ENCODE measurements at regions not wholly inside any gene's neighbourhood (a gene's known extent, or its start where the extent isn't known, plus 50 kb on each side); places are given as distances from the start of the nearest gene placed in this dataset.
"Not testable (repeated sequence)": the region's sequence is repeated elsewhere in the genome, so short reads cannot be mapped to it uniquely, and the experiment has no call there.

DNA sequence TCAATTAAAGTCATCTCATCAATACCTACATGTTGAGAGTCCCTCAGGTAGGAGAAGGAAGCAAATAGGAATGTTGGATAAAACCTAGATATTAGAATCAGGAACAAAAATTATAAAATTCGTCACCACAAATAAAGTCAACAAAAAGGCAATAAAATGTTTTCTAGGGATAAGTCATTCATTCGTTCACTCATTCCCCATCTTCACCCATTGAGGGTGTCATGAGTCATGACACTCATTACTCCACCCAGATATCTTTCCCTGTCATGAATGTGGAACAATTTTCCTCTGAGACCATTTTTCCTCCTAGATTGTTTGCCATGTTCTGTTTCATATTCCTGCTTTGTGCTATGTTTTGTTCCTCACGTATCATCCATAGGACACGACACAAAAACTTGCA is 50.9 kb upstream of the OLIG3 start:
- DNase-seq = no peak

GRCh38 chr6:137547186-137547585 is 53.0 kb upstream of the OLIG3 start:
- no peak for DNase-seq

DNA sequence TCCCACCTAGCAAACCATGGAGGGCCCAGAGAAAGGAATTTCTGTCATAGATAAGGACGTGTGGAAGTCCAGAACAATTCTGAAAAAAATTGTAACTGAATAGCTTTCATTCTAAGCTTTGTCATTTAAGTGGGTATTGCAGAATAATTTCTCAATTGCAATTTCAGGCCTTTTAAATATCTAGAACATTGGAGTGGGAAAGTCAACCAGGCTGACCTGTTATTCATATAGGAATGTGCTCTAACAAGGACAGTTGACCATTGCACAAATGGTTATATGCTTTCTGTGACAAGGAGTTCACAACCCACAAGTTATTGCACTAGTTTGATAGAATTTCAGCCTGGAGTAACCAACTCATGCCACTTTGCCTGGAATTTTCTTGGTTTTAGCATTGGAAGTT is 53.4 kb upstream of the OLIG3 start:
- no peak for DNase-seq

DNA sequence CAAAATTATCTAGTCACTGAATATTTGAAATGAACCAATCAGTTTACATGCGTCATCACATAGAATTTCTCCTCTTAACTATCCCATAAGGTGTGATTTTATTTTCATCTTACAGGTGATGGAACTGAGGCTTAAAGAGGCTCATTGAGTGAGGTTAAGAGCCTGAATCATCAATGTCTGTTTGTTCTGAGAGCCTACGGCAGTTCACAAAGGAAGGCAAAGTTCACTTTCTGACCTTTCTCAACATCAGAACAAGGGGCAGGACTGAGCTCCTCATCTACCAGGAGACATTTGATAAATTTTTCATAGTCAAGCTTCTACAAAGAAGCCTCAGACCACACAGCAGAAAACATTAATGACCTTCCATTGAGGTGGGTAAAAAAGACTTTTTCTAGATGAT is 54.9 kb upstream of the OLIG3 start:
- DNase-seq = no peak

- DNase-seq = no peak
These were observed 56.3 kb upstream of the OLIG3 start for GRCh38 chr6:137550535-137550934.

GRCh38 chr6:137552146-137552545 is 58.0 kb upstream of the OLIG3 start:
- no peak for DNase-seq

- DNase-seq = no peak
These were observed 58.6 kb upstream of the OLIG3 start for GRCh38 chr6:137552809-137553208.

DNA sequence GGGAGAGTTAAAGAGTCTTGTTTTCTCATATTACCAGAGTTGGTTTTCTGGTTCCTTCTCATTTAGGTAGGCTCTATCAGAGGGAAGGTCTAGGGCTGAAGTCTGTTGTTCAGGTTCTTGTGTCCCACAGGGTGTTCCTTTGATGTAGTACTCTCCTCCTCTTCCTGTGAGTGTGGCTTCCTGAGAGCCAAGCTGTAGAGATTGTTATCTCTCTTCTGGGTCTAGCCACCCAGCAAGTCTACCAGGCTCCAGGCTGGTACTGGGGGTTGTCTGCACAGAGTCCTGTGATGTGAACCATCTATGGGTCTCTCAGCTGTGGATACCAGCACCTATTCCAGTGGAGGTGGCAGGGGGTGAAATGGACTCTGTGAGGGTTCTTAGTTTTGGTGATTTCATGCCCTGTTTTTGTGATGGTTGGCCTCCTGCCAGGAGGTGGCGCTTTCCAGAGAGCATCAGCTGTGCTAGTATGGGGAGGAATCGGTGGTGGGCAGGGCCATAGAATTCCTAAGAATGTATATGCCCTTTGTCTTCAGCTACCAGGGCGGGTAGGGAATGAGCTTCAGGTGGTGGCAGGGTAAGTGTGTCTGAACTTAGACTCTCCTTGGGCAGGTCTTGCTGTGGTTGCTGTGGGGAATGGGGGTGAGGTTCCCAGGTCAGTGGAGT is 65.5 kb upstream of the OLIG3 start:
- not testable (repeated sequence) for DNase-seq

DNA sequence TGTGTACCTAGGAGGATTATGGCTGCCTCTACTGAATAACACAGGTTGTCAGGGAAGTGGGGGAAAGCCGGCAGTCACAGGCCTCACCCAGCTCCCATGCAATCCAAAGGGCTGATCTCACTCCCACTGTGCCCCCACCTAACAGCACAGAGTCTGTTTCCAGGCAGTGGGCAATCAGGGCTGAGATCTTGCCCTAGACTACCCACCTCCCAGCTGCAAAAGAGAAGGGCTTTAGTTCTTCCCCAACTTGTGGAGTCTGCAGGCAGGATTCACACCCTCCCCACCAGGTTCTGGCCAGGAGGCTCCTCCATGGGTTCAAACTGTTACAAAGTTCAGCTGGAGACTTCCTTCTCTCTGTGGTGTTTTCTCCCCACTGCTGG is 66.0 kb upstream of the OLIG3 start:
- DNase-seq = no peak

DNA sequence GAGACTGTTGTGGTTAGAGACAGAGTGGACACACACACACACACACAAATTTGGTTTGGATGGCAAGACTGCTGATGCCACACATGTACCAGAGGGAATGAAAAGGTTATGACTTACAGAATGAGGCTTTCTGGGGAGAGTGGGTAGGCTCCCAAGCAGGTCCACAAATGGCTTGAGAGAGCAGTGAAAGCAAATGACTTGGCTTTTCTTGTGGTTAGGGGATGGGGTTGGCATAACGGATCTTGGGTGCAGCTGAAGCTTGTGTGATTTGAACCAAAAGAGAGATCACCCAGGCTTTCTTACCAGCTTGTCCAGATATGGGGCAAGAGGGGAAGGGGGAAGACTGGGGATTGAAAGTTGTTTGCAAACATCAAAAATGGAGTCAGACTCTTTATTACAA is 73.9 kb upstream of the OLIG3 start:
- no peak for DNase-seq

- no peak for DNase-seq
These were observed 76.2 kb upstream of the OLIG3 start for GRCh38 chr6:137570393-137570792.

DNA sequence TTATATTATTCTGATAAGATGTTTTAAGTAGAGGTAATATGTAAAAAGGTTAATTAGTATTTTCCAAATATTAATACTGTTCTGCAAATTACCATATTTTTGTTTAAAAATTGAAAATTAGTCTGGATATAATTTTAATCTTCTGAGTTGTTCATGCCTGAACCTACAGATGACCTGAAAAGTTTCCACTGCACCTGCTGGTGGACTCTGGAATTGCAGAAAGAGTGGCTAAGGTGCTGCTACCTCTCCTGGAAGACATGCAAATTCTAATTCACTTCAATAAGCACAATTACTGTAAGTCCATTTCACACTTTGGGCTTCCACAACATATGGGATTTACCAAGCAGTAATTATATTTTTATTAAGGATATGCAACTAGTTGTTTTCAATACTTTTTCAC is 77.7 kb upstream of the OLIG3 start:
- no peak for DNase-seq

DNA sequence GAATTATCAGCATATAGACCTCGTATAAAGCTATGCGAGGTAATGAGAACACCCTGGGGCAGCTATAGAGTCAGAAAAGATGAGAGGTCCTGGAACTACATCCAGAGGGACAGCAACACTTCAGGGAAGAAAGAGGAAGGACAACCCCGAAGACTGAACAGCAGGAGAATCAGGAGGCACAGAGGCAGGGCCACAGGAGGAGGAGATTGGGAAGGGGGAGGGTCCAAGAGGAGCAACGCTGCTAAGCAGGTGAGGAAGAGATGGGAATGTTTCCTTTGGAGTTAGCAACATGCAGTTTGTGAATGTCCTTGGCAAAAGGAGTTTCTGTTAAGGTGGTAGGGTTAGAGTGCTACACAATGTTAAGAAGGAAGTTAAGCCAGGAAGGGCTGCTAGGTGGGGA is 79.5 kb upstream of the OLIG3 start:
- no peak for DNase-seq

DNA sequence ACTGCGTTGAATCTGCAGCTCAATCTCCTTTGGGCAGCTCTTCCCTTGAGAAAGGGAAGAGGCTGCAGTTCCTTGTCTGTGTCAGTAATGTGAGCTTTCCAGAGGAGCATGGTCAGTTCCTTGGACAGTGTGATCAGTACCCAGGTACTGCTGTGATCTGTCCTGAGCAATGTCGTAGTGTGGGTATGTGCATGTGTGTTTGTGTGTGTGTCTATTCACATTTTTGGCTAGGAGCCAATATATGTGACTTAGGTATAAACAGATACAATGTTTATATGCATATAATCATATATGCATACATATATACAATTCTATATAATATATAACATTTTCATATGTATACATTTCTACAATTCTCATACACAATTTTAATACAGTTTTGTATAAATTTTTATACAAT is 85.4 kb upstream of the OLIG3 start:
- no peak for DNase-seq

DNA sequence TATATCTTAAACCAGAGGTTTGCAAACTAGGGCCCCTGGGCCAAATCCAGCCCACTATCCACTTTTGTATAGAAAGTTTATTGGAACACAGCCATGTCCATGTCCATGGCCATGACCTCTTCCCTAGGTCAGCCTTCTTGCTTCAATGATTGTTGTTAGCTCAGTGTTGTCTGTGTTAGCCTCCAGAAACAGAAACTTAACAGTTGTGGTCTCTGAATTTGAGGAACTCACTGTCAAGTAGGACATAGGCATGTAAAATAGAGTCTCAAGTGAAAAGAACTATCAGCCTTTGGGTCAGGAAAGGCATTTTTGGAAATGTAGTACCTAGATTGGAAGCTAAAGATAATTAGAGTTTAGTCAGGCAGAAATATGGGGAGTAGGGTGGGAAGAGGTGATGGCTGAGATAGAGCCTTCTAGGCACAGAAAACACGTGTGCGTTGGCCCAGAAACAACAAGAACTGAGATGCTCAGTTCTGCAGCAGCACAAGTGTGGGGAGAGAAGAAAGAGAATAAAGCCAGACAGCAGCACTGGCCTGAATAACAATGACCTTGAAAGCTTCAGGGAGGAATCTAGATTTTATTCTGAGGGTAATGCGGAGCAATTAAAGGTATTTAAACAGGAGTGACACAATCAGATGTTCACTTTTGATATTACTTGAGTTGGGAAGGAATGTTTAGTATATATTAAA is 87.0 kb upstream of the OLIG3 start:
- no peak for DNase-seq

GRCh38 chr6:137583519-137583918 is 89.3 kb upstream of the OLIG3 start:
- not testable (repeated sequence) for DNase-seq

- no peak for DNase-seq
These were observed 94.3 kb upstream of the OLIG3 start for GRCh38 chr6:137588472-137588871.

- no peak for DNase-seq
These were observed 95.1 kb upstream of the OLIG3 start for GRCh38 chr6:137589067-137589848.

- DNase-seq = no peak
These were observed 96.5 kb upstream of the OLIG3 start for GRCh38 chr6:137590684-137591083.

GRCh38 chr6:137601471-137601870 is 107.3 kb upstream of the OLIG3 start:
- peak in 1 of 51 donors; percentile 24 for DNase-seq

- no peak for DNase-seq
These were observed 108.4 kb upstream of the OLIG3 start for GRCh38 chr6:137602313-137603197.

- DNase-seq = no peak
These were observed 116.5 kb upstream of the OLIG3 start for GRCh38 chr6:137610702-137611101.
